ENCODE measurements at regions not wholly inside any gene's neighbourhood (a gene's known extent, or its start where the extent isn't known, plus 50 kb on each side); places are given as distances from the start of the nearest gene placed in this dataset.

DNA sequence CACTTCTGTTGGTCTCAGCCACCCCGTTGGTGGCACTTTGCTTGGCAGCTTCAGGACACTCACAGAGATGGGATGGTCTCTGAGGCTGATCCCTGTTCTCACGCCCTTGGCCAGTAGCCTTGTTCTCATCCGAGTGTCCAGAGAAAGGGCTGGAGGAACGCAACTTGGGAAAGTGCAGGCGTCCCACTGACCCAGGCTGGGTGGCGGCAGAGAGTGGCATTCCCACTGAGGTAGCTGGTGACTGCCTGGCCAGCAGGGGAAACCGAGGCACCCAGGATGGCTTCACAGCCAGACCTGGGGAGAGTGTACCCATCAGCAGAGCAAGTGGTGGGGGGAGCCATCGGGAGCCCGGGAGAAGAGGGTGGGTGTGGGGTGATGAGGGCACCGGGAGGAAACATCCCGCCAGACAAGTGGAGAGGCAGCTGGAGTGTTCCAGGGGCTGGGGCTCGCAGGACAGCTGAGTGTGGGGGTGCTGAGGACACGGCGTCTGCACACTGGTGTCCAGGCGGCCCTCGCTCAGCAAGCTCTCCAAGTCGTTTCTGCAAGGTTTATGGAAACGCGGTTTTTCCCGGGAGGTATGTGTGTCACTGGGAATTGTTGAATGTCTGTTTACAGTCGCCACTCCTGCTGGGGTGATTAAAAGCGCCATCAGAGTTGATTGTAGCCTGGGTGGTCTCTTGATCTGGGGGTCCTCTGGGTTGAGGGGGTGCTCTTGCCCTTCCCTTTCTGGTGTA lies 97.8 kb downstream of the SIK1 start:
- TF ChIP-seq EZH2 (IDR thresholded peaks at IDR 0.05; ENCODE audit: low read depth, unreplicated experiment) (no peak), POLR2AphosphoS5 (IDR thresholded peaks at IDR 0.05; ENCODE audit: low read depth) (no peak), CTCF (conservative IDR thresholded peaks at IDR 0.05; ENCODE audit: low read depth in 2 of 2) (no peak), EZH2phosphoT487 (IDR thresholded peaks at IDR 0.05; ENCODE audit: unreplicated experiment) (no peak), CREB1 (CRISPR knock-in tag; IDR thresholded peaks at IDR 0.05; ENCODE audit: low read depth) (no peak)
- TF ChIP-seq, protein P1, sequence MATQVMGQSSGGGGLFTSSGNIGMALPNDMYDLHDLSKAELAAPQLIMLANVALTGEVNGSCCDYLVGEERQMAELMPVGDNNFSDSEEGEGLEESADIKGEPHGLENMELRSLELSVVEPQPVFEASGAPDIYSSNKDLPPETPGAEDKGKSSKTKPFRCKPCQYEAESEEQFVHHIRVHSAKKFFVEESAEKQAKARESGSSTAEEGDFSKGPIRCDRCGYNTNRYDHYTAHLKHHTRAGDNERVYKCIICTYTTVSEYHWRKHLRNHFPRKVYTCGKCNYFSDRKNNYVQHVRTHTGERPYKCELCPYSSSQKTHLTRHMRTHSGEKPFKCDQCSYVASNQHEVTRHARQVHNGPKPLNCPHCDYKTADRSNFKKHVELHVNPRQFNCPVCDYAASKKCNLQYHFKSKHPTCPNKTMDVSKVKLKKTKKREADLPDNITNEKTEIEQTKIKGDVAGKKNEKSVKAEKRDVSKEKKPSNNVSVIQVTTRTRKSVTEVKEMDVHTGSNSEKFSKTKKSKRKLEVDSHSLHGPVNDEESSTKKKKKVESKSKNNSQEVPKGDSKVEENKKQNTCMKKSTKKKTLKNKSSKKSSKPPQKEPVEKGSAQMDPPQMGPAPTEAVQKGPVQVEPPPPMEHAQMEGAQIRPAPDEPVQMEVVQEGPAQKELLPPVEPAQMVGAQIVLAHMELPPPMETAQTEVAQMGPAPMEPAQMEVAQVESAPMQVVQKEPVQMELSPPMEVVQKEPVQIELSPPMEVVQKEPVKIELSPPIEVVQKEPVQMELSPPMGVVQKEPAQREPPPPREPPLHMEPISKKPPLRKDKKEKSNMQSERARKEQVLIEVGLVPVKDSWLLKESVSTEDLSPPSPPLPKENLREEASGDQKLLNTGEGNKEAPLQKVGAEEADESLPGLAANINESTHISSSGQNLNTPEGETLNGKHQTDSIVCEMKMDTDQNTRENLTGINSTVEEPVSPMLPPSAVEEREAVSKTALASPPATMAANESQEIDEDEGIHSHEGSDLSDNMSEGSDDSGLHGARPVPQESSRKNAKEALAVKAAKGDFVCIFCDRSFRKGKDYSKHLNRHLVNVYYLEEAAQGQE (IDR thresholded peaks at IDR 0.05; ENCODE audit: unreplicated experiment), result no peak

Measured in GM23338 (cell line).